ENCODE measurements at regions not wholly inside any gene's neighbourhood (a gene's known extent, or its start where the extent isn't known, plus 50 kb on each side); places are given as distances from the start of the nearest gene placed in this dataset.

- TF ChIP-seq, protein P1, sequence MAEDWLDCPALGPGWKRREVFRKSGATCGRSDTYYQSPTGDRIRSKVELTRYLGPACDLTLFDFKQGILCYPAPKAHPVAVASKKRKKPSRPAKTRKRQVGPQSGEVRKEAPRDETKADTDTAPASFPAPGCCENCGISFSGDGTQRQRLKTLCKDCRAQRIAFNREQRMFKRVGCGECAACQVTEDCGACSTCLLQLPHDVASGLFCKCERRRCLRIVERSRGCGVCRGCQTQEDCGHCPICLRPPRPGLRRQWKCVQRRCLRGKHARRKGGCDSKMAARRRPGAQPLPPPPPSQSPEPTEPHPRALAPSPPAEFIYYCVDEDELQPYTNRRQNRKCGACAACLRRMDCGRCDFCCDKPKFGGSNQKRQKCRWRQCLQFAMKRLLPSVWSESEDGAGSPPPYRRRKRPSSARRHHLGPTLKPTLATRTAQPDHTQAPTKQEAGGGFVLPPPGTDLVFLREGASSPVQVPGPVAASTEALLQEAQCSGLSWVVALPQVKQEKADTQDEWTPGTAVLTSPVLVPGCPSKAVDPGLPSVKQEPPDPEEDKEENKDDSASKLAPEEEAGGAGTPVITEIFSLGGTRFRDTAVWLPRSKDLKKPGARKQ (CRISPR knock-in tag; IDR thresholded peaks at IDR 0.05): no peak
- TF ChIP-seq PHF20 (IDR thresholded peaks at IDR 0.05; ENCODE audit: partially characterized antibody): no peak
- peak; percentile 29; the same call in 1 of the 2 replicates for TF ChIP-seq ZNF316 (IDR thresholded peaks at IDR 0.05)
- TF ChIP-seq SIN3B (IDR thresholded peaks at IDR 0.05; ENCODE audit: low read depth): no peak
- TF ChIP-seq ZNF12 (CRISPR knock-in tag; IDR thresholded peaks at IDR 0.05): no peak
- no peak for TF ChIP-seq ZNF395 (CRISPR knock-in tag; IDR thresholded peaks at IDR 0.05)
- TF ChIP-seq, protein P2, sequence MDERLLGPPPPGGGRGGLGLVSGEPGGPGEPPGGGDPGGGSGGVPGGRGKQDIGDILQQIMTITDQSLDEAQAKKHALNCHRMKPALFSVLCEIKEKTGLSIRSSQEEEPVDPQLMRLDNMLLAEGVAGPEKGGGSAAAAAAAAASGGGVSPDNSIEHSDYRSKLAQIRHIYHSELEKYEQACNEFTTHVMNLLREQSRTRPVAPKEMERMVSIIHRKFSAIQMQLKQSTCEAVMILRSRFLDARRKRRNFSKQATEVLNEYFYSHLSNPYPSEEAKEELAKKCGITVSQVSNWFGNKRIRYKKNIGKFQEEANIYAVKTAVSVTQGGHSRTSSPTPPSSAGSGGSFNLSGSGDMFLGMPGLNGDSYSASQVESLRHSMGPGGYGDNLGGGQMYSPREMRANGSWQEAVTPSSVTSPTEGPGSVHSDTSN (CRISPR knock-in tag; IDR thresholded peaks at IDR 0.05; ENCODE audit: low read depth): no peak
- TF ChIP-seq, protein P2 (tag; conservative IDR thresholded peaks at IDR 0.05; ENCODE audit: low read depth): peak; percentile 31; the same call in 1 of the 2 replicates
- peak; percentile 14; the same call in 1 of the 2 replicates for TF ChIP-seq MAFF (IDR thresholded peaks at IDR 0.05; ENCODE audit: low read length)
- no peak for TF ChIP-seq CUX1 (CRISPR knock-in tag; IDR thresholded peaks at IDR 0.05)
- no peak for TF ChIP-seq VEZF1 (CRISPR knock-in tag; IDR thresholded peaks at IDR 0.05)
- no peak for TF ChIP-seq SLC30A9 (CRISPR knock-in tag; IDR thresholded peaks at IDR 0.05)
- TF ChIP-seq ZNF778 (CRISPR knock-in tag; IDR thresholded peaks at IDR 0.05): no peak
- peak; percentile 75 for TF ChIP-seq FOSL1 (tag; conservative IDR thresholded peaks at IDR 0.05)
- TF ChIP-seq C11orf30 (IDR thresholded peaks at IDR 0.05; ENCODE audit: low read depth): peak; percentile 45
Observed at GRCh38 chr6:99013145-99013544, 65.4 kb upstream of the FBXL4 start (continued).

Data from K562 (cell line).